ENCODE measurements at regions not wholly inside any gene's neighbourhood (a gene's known extent, or its start where the extent isn't known, plus 50 kb on each side); places are given as distances from the start of the nearest gene placed in this dataset.

DNA sequence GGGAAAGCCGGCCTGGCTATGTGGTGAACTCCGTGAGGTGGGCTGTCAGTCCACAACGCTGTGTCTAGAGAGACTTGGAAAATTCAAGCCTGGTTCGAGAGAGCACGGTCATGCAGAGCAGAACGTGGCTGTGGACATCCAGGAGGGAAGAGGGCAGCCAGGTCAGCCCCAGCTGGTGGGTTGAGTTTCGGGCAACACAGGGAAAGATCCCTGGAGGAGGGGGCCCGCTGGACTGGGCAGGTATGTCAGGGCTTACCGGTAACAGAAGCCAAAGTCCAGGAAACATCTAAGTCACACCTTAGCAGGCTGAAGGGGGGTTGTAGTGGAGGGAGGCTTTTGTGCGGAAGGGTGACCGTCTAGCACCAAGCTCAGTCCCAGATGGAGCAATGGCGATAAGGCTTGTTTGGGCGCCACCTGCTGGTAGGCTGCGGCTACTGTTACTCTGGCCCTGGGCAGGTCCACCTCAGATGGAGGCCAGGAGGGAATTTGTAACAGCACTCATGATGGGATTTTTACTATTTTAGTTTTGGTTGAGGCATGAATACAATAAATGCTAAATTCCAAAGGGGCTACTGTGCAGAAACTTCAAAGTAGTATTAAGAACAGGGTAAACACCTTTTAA lies 143.3 kb upstream of the ZNF644 start:
- no peak overlapping the region for H3K4me3 ChIP-seq (replicated peaks in 1 of 2; ENCODE audit: low read depth in 2 of 2, low read length in 2 of 2)
- TF ChIP-seq, protein P1, sequence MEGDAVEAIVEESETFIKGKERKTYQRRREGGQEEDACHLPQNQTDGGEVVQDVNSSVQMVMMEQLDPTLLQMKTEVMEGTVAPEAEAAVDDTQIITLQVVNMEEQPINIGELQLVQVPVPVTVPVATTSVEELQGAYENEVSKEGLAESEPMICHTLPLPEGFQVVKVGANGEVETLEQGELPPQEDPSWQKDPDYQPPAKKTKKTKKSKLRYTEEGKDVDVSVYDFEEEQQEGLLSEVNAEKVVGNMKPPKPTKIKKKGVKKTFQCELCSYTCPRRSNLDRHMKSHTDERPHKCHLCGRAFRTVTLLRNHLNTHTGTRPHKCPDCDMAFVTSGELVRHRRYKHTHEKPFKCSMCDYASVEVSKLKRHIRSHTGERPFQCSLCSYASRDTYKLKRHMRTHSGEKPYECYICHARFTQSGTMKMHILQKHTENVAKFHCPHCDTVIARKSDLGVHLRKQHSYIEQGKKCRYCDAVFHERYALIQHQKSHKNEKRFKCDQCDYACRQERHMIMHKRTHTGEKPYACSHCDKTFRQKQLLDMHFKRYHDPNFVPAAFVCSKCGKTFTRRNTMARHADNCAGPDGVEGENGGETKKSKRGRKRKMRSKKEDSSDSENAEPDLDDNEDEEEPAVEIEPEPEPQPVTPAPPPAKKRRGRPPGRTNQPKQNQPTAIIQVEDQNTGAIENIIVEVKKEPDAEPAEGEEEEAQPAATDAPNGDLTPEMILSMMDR (IDR thresholded peaks at IDR 0.05; ENCODE audit: low read depth, low read length), result peak; percentile 97
- peak; percentile 66 to 67 for DNase-seq (ENCODE audit: low read depth in 2 of 2)

DNA sequence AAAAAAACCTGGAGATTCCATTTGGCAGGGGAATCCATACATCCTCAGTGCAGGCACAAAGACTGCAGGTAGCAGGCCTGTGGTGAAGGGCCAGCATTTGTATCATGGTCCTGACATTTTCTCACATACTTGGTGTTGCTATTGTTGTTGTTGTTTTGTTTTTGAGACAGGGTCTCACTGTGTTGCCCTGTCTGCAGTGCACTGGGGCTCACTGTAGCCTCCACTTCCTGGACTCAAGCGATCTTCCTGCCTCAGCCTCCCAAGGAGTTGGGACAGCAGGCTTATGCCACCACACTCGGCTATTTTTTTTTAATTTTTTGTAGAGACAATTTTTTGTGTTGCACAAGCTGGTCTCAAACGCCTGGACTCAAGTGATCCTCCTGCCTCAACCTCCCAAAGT lies 140.8 kb upstream of the ZNF644 start:
- TF ChIP-seq, protein P1 (IDR thresholded peaks at IDR 0.05; ENCODE audit: low read depth, low read length), result no peak
- no peak overlapping the region for H3K4me3 ChIP-seq (replicated peaks in 1 of 2; ENCODE audit: low read depth in 2 of 2, low read length in 2 of 2)
- DNase-seq (ENCODE audit: low read depth in 2 of 2), result no peak

DNA sequence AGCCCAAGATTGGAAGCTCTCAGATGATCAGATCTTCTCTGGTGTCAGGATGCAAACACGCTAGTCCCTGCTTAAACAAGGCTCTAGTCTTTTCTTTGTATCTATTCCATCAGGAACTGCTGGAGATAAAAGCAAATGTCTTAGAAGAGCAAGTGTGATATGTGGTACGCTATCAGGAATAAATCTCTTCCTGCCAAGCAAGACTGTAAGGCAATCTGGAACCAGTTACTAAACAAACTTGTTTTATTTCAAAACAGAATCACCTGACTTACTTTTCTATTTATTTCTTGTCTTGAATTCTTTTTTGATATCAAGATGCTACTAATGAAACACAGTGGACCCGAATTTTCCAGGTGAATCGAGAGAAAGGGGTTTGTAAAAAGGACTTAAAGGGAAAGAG lies 139.9 kb upstream of the ZNF644 start:
- no peak overlapping the region for H3K4me3 ChIP-seq (replicated peaks in 1 of 2; ENCODE audit: low read depth in 2 of 2, low read length in 2 of 2)
- TF ChIP-seq, protein P1 (IDR thresholded peaks at IDR 0.05; ENCODE audit: low read depth, low read length), result no peak
- DNase-seq (ENCODE audit: low read depth in 2 of 2), result no peak

DNA sequence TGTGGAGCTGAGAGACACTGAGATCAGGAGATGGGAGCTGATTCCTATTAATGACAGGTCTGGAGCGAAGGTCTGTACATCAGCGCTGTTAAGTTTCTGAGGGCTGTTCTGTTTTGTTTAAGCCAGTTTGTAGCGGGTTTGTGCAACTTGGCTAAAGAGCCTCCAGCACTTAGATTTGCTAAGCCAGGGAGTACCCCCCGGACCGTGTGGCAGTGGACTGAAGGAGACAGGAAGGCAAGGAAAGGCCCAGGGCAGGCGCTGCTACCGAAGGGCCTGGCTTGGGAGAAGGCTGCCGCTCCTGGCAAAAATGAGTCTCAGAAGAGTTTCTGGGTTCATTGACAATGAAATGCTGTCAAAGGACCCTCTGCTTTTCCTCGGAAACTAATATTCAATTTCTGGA lies 139.3 kb upstream of the ZNF644 start:
- TF ChIP-seq, protein P1 (IDR thresholded peaks at IDR 0.05; ENCODE audit: low read depth, low read length), result no peak

DNA sequence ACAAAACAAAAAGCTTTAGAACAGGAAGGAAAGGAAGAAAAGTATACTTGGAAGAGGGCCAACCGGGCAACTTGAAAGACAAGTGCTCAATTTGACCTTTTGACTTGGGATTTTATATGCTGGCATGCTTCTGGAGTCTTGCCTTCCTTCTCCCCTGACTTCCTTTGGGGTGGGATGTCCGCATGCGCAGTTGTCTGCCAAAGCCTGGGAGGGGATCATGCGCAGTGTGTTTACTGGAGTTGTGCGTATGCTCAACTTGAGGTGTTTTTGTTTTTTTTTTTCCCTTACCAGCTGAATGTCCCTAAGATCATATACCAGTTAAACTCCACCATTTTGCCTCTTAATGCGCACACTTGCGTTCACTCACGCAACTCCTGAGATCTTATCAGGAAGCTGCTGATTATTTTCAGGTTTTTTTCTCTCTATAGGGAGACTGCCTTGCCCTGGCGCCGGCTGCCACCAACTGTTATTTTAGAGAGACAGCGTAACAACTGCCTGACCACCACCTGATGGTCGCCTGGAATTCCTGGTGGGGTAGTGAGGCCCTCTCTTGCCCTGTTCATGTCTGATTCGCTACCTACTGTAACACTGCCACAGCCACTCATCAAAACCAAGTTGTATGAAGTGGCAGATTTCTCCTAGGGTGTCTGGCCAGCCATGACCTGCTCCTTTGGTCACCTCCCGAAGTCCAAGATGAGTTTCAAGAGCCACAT lies 138.7 kb upstream of the ZNF644 start:
- no peak overlapping the region for H3K4me3 ChIP-seq (replicated peaks in 1 of 2; ENCODE audit: low read depth in 2 of 2, low read length in 2 of 2)
- TF ChIP-seq, protein P1 (IDR thresholded peaks at IDR 0.05; ENCODE audit: low read depth, low read length), result no peak
- no peak for DNase-seq (ENCODE audit: low read depth in 2 of 2)

More for the DNA sequence above, 139.3 kb upstream of the ZNF644 start:
- no peak overlapping the region for H3K4me3 ChIP-seq (replicated peaks in 1 of 2; ENCODE audit: low read depth in 2 of 2, low read length in 2 of 2)
- no peak for DNase-seq (ENCODE audit: low read depth in 2 of 2)

DNA sequence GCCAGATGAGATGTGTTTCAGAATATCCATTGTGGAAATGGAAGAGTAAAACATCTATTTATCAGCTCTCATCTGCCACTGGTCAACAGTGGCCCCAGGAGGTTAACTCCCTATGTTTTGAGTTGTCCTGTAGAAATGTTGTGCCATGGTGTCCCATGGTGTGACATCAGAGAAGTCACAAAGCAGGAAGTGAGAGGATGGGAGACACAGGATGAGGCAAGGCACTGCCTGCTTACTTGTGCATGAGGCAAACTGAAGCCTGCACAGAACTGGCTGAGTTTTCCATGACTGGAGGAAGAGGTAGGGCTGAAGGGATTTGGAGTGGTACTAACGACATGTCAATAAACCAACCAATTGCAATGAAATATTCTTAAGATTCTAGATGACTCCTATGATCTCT lies 131.5 kb upstream of the ZNF644 start:
- no peak overlapping the region for H3K4me3 ChIP-seq (replicated peaks in 1 of 2; ENCODE audit: low read depth in 2 of 2, low read length in 2 of 2)
- DNase-seq (ENCODE audit: low read depth in 2 of 2), result no peak
- TF ChIP-seq, protein P1 (IDR thresholded peaks at IDR 0.05; ENCODE audit: low read depth, low read length), result no peak
